Calu3 (cell line): ENCODE measurements at regions not wholly inside any gene's neighbourhood (a gene's known extent, or its start where the extent isn't known, plus 50 kb on each side); places are given as distances from the start of the nearest gene placed in this dataset.
A peak's percentile ranks its signal among the peaks of the same experiment; 100 is the strongest.

Experiments
- BruUV-seq: library from RNA; stranded (reverse); fragments of 400-500 nt; replicated peaks from 2 replicates; lab custom pipeline; 2021; lab: Mats Ljungman, UMichigan
- CTCF ChIA-PET: fragments of 300-600 bp; sonication (Branson Sonifier 250); formaldehyde crosslinking; loops from one replicate; lab custom pipeline; 2022; ENCODE audit warnings: antibody characterized with exemption; lab: Charles Lee
- DNase-seq: peaks from one replicate; pipeline ENCODE4 v3.0.0; 2022
- H3K27ac Mint-ChIP-seq: one replicate; pipeline ENCODE4 v1.8.0; 2022; ENCODE audit warnings: mixed read lengths; ENCODE audit not compliant: unreplicated experiment
- H3K27me3 Mint-ChIP-seq: one replicate; pipeline ENCODE4 v1.8.0; 2022; ENCODE audit warnings: mixed read lengths; ENCODE audit not compliant: unreplicated experiment
- H3K36me3 Mint-ChIP-seq: one replicate; pipeline ENCODE4 v1.8.0; 2022; ENCODE audit warnings: mild to moderate bottlenecking, moderate library complexity, mixed read lengths; ENCODE audit not compliant: insufficient read depth, unreplicated experiment
- H3K4me1 Mint-ChIP-seq: one replicate; pipeline ENCODE4 v1.8.0; 2022; ENCODE audit warnings: mild to moderate bottlenecking, low read depth, mixed read lengths; ENCODE audit not compliant: unreplicated experiment
- H3K4me3 Mint-ChIP-seq: one replicate; pipeline ENCODE4 v1.8.0; 2022; ENCODE audit warnings: mild to moderate bottlenecking, low read depth, moderate library complexity, mixed read lengths; ENCODE audit not compliant: unreplicated experiment
- H3K9me3 Mint-ChIP-seq: one replicate; pipeline ENCODE4 v1.8.0; 2022; ENCODE audit warnings: low read depth, mixed read lengths; ENCODE audit not compliant: unreplicated experiment
- intact Hi-C: fragments of 100-400 bp; cut with micrococcal nuclease; formaldehyde crosslinking; loops from one replicate; pipeline ENCODE4 v1.10.0; 2022; ENCODE audit not compliant: unreplicated experiment
- TF ChIP-seq, protein P1 (sequence below): fragments of 200-600 bp; IDR thresholded peaks from one replicate; pipeline ENCODE4 v1.8.0; 2022; ENCODE audit warnings: antibody characterized with exemption; ENCODE audit not compliant: unreplicated experiment

- Mint-ChIP-seq H3K27me3 (no peaks in the 10 kb centered on the region), H3K4me1 (no peaks in the 10 kb centered on the region), H3K4me3 (no peak overlapping the region), H3K36me3 (peaks cover 14% of the 10 kb centered on the region), H3K27ac (no peak overlapping the region), H3K9me3 (no peaks in the 10 kb centered on the region)
- no peak for DNase-seq
- intact Hi-C loops, result no loop called here
- BruUV-seq, result no TSS peak
- CTCF ChIA-PET, result no interaction called here
- TF ChIP-seq, protein P1, sequence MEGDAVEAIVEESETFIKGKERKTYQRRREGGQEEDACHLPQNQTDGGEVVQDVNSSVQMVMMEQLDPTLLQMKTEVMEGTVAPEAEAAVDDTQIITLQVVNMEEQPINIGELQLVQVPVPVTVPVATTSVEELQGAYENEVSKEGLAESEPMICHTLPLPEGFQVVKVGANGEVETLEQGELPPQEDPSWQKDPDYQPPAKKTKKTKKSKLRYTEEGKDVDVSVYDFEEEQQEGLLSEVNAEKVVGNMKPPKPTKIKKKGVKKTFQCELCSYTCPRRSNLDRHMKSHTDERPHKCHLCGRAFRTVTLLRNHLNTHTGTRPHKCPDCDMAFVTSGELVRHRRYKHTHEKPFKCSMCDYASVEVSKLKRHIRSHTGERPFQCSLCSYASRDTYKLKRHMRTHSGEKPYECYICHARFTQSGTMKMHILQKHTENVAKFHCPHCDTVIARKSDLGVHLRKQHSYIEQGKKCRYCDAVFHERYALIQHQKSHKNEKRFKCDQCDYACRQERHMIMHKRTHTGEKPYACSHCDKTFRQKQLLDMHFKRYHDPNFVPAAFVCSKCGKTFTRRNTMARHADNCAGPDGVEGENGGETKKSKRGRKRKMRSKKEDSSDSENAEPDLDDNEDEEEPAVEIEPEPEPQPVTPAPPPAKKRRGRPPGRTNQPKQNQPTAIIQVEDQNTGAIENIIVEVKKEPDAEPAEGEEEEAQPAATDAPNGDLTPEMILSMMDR, result no peak
Observed at GRCh38 chrX:51798701-51799100, 55.5 kb downstream of the GSPT2 start.

DNA sequence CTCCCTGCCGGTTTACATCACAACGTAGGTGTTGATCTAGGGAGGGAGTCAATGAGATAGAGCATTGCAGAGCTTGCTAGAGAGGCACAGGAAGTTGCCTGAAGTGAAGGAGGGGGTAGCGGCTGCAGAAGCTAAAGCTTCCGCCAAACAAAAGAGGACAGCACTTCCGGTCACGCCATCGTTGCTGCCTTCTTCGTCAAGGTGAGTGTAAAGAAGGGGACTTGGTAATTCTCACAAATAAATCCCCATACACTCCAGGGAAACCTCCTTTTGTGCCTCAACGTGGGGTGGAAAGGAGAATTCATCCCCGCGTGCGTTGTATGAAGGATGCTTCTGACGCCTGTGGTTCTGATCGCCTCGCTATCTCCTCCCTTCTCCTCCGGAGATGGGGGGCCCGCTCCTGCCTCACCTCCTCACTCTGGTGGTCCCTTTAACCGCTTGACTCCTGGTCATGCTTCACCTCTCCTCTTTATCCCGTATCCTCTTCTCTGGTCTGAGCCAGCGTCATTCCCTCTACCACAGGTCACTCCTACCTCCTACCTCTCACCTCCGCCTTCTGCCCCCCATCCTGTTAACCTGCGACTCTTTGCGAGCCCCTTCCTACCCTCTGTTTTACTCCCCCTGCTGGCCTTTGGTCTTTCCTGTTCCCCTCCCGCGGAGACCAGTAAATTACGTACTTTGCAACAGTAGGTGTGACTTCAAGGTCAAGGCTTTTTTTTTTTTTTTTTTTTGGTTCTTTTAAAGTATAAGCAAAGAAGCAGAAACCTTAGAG is 59.9 kb downstream of the GSPT2 start:
- Mint-ChIP-seq H3K27ac (peak overlapping the region; percentile 96), H3K4me1 (peaks cover 9% of the 10 kb centered on the region), H3K27me3 (no peaks in the 10 kb centered on the region), H3K36me3 (peaks cover 24% of the 10 kb centered on the region), H3K4me3 (peak overlapping the region; percentile 91), H3K9me3 (no peaks in the 10 kb centered on the region)
- DNase-seq, result peak; percentile 66
- intact Hi-C loops, result loop anchor here (1.0 kb wide), 1 partner anchor 162 kb away; no protein-coding TSS in a partner anchor
- BruUV-seq, result TSS peak; percentile 89
- CTCF ChIA-PET, result interaction anchor here (0.5 to 1.1 kb wide), 5 partner anchors 9 to 169 kb away, joined by 3 to 9 read pairs (median 4); no protein-coding TSS in a partner anchor
- TF ChIP-seq, protein P1, result peak; percentile 33

- peaks cover 24% of the 10 kb centered on the region for H3K36me3 Mint-ChIP-seq
- TF ChIP-seq, protein P1, result no peak
- no TSS peak for BruUV-seq
- DNase-seq, result no peak
- peaks cover 9% of the 10 kb centered on the region for H3K4me1 Mint-ChIP-seq
- intact Hi-C loops, result loop anchor here (1.0 kb wide), 1 partner anchor 163 kb away; no protein-coding TSS in a partner anchor
- H3K4me3 Mint-ChIP-seq, result peak overlapping the region; percentile 91
- no peaks in the 10 kb centered on the region for H3K9me3 Mint-ChIP-seq
- CTCF ChIA-PET, result interaction anchor here (1.0 kb wide), 1 partner anchor 162 kb away, joined by 6 read pairs; no protein-coding TSS in a partner anchor
- no peak overlapping the region for H3K27ac Mint-ChIP-seq
- no peaks in the 10 kb centered on the region for H3K27me3 Mint-ChIP-seq
Observed at GRCh38 chrX:51803833-51804232, 60.6 kb downstream of the GSPT2 start.

DNA sequence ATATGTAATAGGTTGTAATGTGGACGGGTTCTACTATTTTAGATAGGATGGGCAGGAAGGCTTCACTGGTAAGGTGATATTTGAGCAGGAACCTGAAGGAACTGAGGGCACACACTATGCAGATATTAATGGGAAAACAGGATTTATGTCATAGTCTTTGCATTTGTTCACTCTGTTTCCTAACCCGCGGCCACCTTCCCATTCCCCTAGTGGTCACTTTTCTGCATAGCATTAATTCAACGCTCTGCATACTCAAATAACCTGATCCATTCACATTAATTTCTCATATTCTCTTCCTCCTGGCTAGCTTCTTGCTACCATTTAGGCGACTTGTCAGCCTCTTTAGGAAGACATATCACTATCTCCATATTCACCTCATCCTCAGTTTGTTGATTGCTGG is 61.5 kb downstream of the GSPT2 start:
- H3K36me3 Mint-ChIP-seq, result peaks cover 24% of the 10 kb centered on the region
- no peaks in the 10 kb centered on the region for H3K27me3 Mint-ChIP-seq
- H3K9me3 Mint-ChIP-seq, result no peaks in the 10 kb centered on the region
- BruUV-seq, result no TSS peak
- TF ChIP-seq, protein P1, result peak; percentile 20
- CTCF ChIA-PET, result interaction anchor here (1.0 kb wide), 1 partner anchor 20 kb away, joined by 3 read pairs; no protein-coding TSS in a partner anchor
- no peak for DNase-seq
- intact Hi-C loops, result no loop called here
- H3K4me1 Mint-ChIP-seq, result peaks cover 9% of the 10 kb centered on the region
- H3K27ac Mint-ChIP-seq, result no peak overlapping the region
- H3K4me3 Mint-ChIP-seq, result peak overlapping the region; percentile 35
